Gastrocnemius medialis (tissue), 4 donors: ENCODE measurements at regions not wholly inside any gene's neighbourhood (a gene's known extent, or its start where the extent isn't known, plus 50 kb on each side); places are given as distances from the start of the nearest gene placed in this dataset.
A peak's percentile ranks its signal among the peaks of the same experiment; 100 is the strongest.

Source experiments
- ATAC-seq, 2 donors: fragments of 150-250 bp; one replicate each; pipeline ENCODE4 v1.9.1; 2016
- DNase-seq, 2 donors: peaks; one replicate each; pipeline ENCODE4 v3.0.0-alpha.2; 2019
- H3K27ac ChIP-seq, 4 donors: fragments of 200-600 bp; sonication (generic); 1 replicate in 1 of 4; 2 replicates in 3 of 4; pipeline ENCODE4 v1.5.1; 2016 to 2018; ENCODE audit warnings: mild to moderate bottlenecking in 2 of 4, moderate library complexity in 1 of 4
- H3K27me3 ChIP-seq, 3 donors: fragments of 200-600 bp; sonication (generic) in 2 of 3; 1 replicate in 1 of 3; 2 replicates in 2 of 3; pipeline versions ENCODE4 v1.5.1 to v1.6.0; 2016 to 2019; ENCODE audit warnings: mild to moderate bottlenecking in 1 of 3, moderate library complexity in 1 of 3
- H3K36me3 ChIP-seq, 2 donors: fragments of 200-600 bp; sonication (generic) in 1 of 2; one replicate each; pipeline ENCODE4 v1.5.1; 2017 to 2018
- H3K4me1 ChIP-seq, 2 donors: fragments of 200-600 bp; sonication (generic) in 1 of 2; one replicate each; pipeline ENCODE4 v1.5.1; 2016 to 2017; ENCODE audit warnings: mild to moderate bottlenecking in 2 of 2
- H3K4me3 ChIP-seq, 4 donors: fragments of 200-600 bp; sonication (generic) in 3 of 4; 1 replicate in 1 of 4; 2 replicates in 3 of 4; pipeline ENCODE4 v1.5.1; 2016 to 2019; ENCODE audit warnings: mild to moderate bottlenecking in 2 of 4
- H3K9me3 ChIP-seq, 3 donors: fragments of 200-600 bp; sonication (generic) in 2 of 3; 1 replicate in 1 of 3; 2 replicates in 2 of 3; pipeline ENCODE4 v1.5.1; 2016 to 2019
- POLR2A ChIP-seq, 2 donors: fragments of 450-650 bp; IDR thresholded peaks; one replicate each; pipeline ENCODE4 v1.6.1; 2017; ENCODE audit warnings: antibody characterized with exemption in 2 of 2, mild to moderate bottlenecking in 2 of 2, moderate library complexity in 2 of 2
- in situ Hi-C, 4 donors: fragments of 200-750 bp; cut with MboI; loops; one replicate each; pipeline versions ENCODE4 v1.15.0 to v1.8.0; 2017; ENCODE audit warnings: low sequenced_read_pairs in 4 of 4
- intact Hi-C: fragments of 100-400 bp; cut with DNase I; formaldehyde crosslinking; loops from one replicate; pipeline ENCODE4 v1.15.1; 2023; ENCODE audit warnings: low total_unique reads
- TF ChIP-seq, protein P1 (sequence below), 5 experiments: fragments of 450-650 bp in 3 of 5; fragments of 200-600 bp in 2 of 5; sonication (generic) in 2 of 5; IDR thresholded peaks in 4 of 5; conservative IDR thresholded peaks in 1 of 5; 1 replicate in 4 of 5; 2 replicates in 1 of 5; pipeline ENCODE4 v1.5.1; 2016 to 2019; ENCODE audit warnings: antibody characterized with exemption in 5 of 5, mild to moderate bottlenecking in 3 of 5, moderate library complexity in 3 of 5

DNA sequence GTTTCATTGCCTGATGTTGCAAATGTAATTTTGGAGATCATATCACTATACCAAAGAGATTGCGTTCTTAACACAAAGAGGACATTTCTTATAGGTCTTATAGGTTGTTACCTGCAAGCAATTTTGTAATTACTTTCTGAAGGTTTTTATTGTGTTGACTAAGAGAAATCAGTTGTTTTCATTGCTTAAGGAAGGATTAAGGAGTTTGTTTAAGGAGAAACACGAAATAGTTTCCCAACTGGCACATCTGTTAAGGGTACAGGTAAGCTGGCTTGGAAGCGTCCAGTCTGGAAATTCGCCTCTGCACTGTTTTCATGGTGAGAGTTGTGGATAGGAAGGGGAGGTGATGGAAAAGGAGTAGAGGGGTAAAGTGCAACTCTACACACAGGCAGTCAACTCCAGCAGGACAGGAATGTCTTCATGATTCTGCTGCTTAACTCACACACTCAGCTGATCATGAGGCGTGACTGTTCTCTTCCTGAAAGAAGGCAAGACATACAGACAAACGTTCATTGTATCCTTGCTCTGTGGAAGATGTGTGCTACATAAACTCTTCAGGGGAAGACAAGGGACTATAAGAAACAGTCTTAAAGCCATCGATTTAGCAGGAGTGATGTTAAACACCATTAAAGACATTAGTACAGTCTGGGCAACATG, 61.4 kb upstream of the ACSL3 start:
- Histone ChIP-seq H3K9me3 (no peaks in the 10 kb centered on the region), H3K4me3 (no peak overlapping the region), H3K27ac (no peak overlapping the region), H3K27me3 (no peaks in the 10 kb centered on the region), H3K4me1 (peaks cover 17 to 25% of the 10 kb centered on the region in 2 donors), H3K36me3 (no peaks in the 10 kb centered on the region)
- intact Hi-C loops, result loop anchor here (5.0 kb wide), 1 partner anchor 103 kb away; no protein-coding TSS in a partner anchor
- DNase-seq (no peak), ATAC-seq (no peak)
- in situ Hi-C loops, result loop anchor here in 3 of 4 donors (5.0 to 10.0 kb wide), 2 partner anchors 103 to 105 kb away; no protein-coding TSS in a partner anchor
- TF ChIP-seq, protein P1, sequence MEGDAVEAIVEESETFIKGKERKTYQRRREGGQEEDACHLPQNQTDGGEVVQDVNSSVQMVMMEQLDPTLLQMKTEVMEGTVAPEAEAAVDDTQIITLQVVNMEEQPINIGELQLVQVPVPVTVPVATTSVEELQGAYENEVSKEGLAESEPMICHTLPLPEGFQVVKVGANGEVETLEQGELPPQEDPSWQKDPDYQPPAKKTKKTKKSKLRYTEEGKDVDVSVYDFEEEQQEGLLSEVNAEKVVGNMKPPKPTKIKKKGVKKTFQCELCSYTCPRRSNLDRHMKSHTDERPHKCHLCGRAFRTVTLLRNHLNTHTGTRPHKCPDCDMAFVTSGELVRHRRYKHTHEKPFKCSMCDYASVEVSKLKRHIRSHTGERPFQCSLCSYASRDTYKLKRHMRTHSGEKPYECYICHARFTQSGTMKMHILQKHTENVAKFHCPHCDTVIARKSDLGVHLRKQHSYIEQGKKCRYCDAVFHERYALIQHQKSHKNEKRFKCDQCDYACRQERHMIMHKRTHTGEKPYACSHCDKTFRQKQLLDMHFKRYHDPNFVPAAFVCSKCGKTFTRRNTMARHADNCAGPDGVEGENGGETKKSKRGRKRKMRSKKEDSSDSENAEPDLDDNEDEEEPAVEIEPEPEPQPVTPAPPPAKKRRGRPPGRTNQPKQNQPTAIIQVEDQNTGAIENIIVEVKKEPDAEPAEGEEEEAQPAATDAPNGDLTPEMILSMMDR (IDR thresholded peaks at IDR 0.05 in 4 of 5, conservative IDR thresholded peaks at IDR 0.05 in 1 of 5), result no peak
- TF ChIP-seq POLR2A (IDR thresholded peaks at IDR 0.05), result no peak

- H3K27ac ChIP-seq, result no peak overlapping the region
- TF ChIP-seq, protein P1 (IDR thresholded peaks at IDR 0.05 in 4 of 5, conservative IDR thresholded peaks at IDR 0.05 in 1 of 5), result no peak
- TF ChIP-seq POLR2A (IDR thresholded peaks at IDR 0.05), result no peak
- peaks cover 21 to 35% of the 10 kb centered on the region in 2 donors for H3K4me1 ChIP-seq
- intact Hi-C loops, result no loop called here
- DNase-seq, result no peak
- peak in 1 of 2 donors; percentile 25 for ATAC-seq
- no peaks in the 10 kb centered on the region for H3K9me3 ChIP-seq
- H3K27me3 ChIP-seq, result no peaks in the 10 kb centered on the region
- H3K4me3 ChIP-seq, result no peak overlapping the region
- H3K36me3 ChIP-seq, result no peaks in the 10 kb centered on the region
- in situ Hi-C loops, result no loop called here
Measured at GRCh38 chr2:222802514-222803196, 58.2 kb upstream of the ACSL3 start.

GRCh38 chr2:222804351-222804750, 56.5 kb upstream of the ACSL3 start:
- peaks cover 21 to 33% of the 10 kb centered on the region in 2 donors for H3K4me1 ChIP-seq
- DNase-seq (no peak), ATAC-seq (no peak)
- intact Hi-C loops (no loop called here), in situ Hi-C loops (no loop called here)
- H3K27ac ChIP-seq, result no peak overlapping the region
- no peaks in the 10 kb centered on the region for H3K27me3 ChIP-seq
- no peaks in the 10 kb centered on the region for H3K9me3 ChIP-seq
- no peak for TF ChIP-seq POLR2A (IDR thresholded peaks at IDR 0.05)
- TF ChIP-seq, protein P1 (IDR thresholded peaks at IDR 0.05 in 4 of 5, conservative IDR thresholded peaks at IDR 0.05 in 1 of 5), result no peak
- no peaks in the 10 kb centered on the region for H3K36me3 ChIP-seq
- H3K4me3 ChIP-seq, result no peak overlapping the region

DNA sequence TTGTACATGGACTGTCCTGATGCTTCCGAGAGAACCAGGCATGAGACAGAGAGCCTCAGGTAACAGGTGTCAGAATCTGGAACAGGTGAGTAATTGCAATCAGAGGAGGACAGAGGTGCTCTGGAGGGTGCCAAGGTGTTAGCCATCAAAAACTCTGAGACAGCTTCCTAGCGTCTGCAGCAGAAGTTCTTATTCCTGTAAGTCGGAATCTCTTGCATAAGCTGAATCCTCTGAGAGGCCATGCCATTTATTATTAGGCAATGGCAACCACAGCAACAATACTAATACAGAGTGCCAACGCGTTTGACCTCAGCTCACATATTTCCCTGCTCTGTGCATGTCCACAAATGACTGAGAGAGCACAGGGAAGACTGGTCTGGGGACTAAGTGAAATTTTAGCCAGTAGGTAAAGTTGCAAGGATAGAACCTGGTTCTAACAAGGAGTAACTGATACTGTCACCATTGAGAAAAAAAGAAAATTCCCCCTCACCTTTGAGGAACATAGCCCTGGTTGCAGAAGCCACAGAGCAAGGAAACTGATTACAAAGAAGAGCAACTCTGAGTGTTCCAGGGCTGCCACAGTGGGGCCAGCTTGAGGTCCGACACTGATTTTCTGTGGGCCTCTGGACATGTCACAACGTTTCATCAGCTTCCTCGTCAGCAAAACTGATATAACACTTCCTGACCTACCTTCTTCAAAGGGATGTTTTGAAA, 55.1 kb upstream of the ACSL3 start:
- Histone ChIP-seq H3K27ac (peak overlapping the region; percentile 5 to 57 (median 48)), H3K27me3 (no peaks in the 10 kb centered on the region), H3K4me3 (no peak overlapping the region), H3K9me3 (no peaks in the 10 kb centered on the region), H3K36me3 (no peaks in the 10 kb centered on the region), H3K4me1 (peaks cover 21 to 33% of the 10 kb centered on the region in 2 donors)
- DNase-seq (peak; percentile 16 to 43), ATAC-seq (peak; percentile 90 to 97)
- intact Hi-C loops, result no loop called here
- TF ChIP-seq, protein P1 (IDR thresholded peaks at IDR 0.05 in 4 of 5, conservative IDR thresholded peaks at IDR 0.05 in 1 of 5), result no peak
- no peak for TF ChIP-seq POLR2A (IDR thresholded peaks at IDR 0.05)
- in situ Hi-C loops, result no loop called here
